B cell (primary cell): ENCODE measurements at regions not wholly inside any gene's neighbourhood (a gene's known extent, or its start where the extent isn't known, plus 50 kb on each side); places are given as distances from the start of the nearest gene placed in this dataset.

ENCODE experiments used
- ATAC-seq: fragments of 200-7000 bp; cut with Tn5 transposase; one replicate; pipeline ENCODE4 v1.10.0; 2021; ENCODE audit warnings: low read depth, mild to moderate bottlenecking, moderate number of reproducible peaks, moderate library complexity
- CTCF ChIA-PET: fragments of 350-600 bp; sonication (Branson Sonifier 250); formaldehyde crosslinking; loops from one replicate; lab custom pipeline; 2021; ENCODE audit warnings: antibody characterized with exemption, inconsistent platforms; lab: Charles Lee
- POLR2A ChIA-PET: fragments of 350-600 bp; sonication (Branson Sonifier 250); formaldehyde crosslinking; loops from one replicate; lab custom pipeline; 2021; ENCODE audit warnings: antibody characterized with exemption; lab: Charles Lee
- DNase-seq: peaks from one replicate; pipeline ENCODE4 v3.0.0; 2013
- H2AFZ ChIP-seq: 2 replicates; pipeline ENCODE4 v1.6.1; 2012; ENCODE audit warnings: mild to moderate bottlenecking, low read depth, low read length; ENCODE audit not compliant: insufficient read depth, poor library complexity, severe bottlenecking
- H3K27ac ChIP-seq, 2 donors: 1 replicate in 1 of 2; 2 replicates in 1 of 2; pipeline ENCODE4 v1.5.1; 2012 to 2013; ENCODE audit warnings: low read length in 2 of 2, mild to moderate bottlenecking in 2 of 2, moderate library complexity in 1 of 2
- H3K27me3 ChIP-seq, 4 experiments: fragments of 200-600 bp in 1 of 4; sonication (generic) in 1 of 4; replicated peaks in 1 of 4; 1 replicate in 2 of 4; 2 replicates in 2 of 4; pipeline versions ENCODE4 v1.6.1 to v1.7.0; 2013 to 2016; ENCODE audit warnings: low read length in 3 of 4, mild to moderate bottlenecking in 2 of 4, mixed read lengths in 1 of 4, moderate library complexity in 1 of 4; ENCODE audit not compliant: insufficient read depth in 4 of 4, control insufficient read depth in 3 of 4; ENCODE audit errors: control extremely low read depth in 1 of 4
- H3K36me3 ChIP-seq, 2 experiments: replicated peaks in 1 of 2; 1 replicate in 1 of 2; 2 replicates in 1 of 2; pipeline versions ENCODE4 v1.6.1 to v1.7.1; 2013; ENCODE audit warnings: low read length in 1 of 2; ENCODE audit not compliant: insufficient read depth in 2 of 2, control insufficient read depth in 1 of 2; ENCODE audit errors: control extremely low read depth in 1 of 2, extremely low read depth in 1 of 2
- H3K4me1 ChIP-seq, 2 donors: fragments of 200-600 bp in 1 of 2; sonication (generic) in 1 of 2; 1 replicate in 1 of 2; 2 replicates in 1 of 2; pipeline versions ENCODE4 v1.5.1 to v1.6.1; 2013 to 2017; ENCODE audit warnings: low read length in 2 of 2; ENCODE audit not compliant: control insufficient read depth in 2 of 2, insufficient read depth in 2 of 2
- H3K4me2 ChIP-seq: replicated peaks from 2 replicates; pipeline ENCODE3; 2012; ENCODE audit warnings: mild to moderate bottlenecking, low read depth, low read length; ENCODE audit not compliant: poor library complexity, severe bottlenecking
- H3K4me3 ChIP-seq, 5 experiments: fragments of 200-600 bp in 1 of 5; sonication (generic) in 1 of 5; 1 replicate in 3 of 5; 2 replicates in 2 of 5; pipeline versions ENCODE4 v1.5.1 to v1.7.0; 2011 to 2016; ENCODE audit warnings: low read length in 4 of 5, mild to moderate bottlenecking in 4 of 5, low read depth in 2 of 5, control low read depth in 1 of 5, moderate library complexity in 1 of 5; ENCODE audit not compliant: insufficient read depth in 1 of 5; ENCODE audit errors: control extremely low read depth in 1 of 5, extremely low read depth in 1 of 5
- H3K79me2 ChIP-seq: fragments of 200-600 bp; sonication (generic); one replicate; pipeline ENCODE4 v1.6.0; 2016; ENCODE audit warnings: low read length; ENCODE audit not compliant: control insufficient read depth, insufficient read depth
- H3K9ac ChIP-seq: fragments of 200-600 bp; sonication (generic); 2 replicates; pipeline ENCODE4 v1.6.1; 2017; ENCODE audit warnings: mild to moderate bottlenecking, low read length, moderate library complexity
- H3K9me3 ChIP-seq, 3 donors: one replicate each; pipeline versions ENCODE4 v1.6.1 to v1.7.1; 2013; ENCODE audit warnings: low read length in 2 of 3; ENCODE audit not compliant: control insufficient read depth in 2 of 3, insufficient read depth in 1 of 3; ENCODE audit errors: control extremely low read depth in 1 of 3
- H4K20me1 ChIP-seq: 2 replicates; pipeline ENCODE4 v1.6.0; 2012; ENCODE audit warnings: mild to moderate bottlenecking, low read length; ENCODE audit not compliant: insufficient read depth, control insufficient read depth, poor library complexity, severe bottlenecking
- H3K27ac Mint-ChIP-seq: one replicate; pipeline ENCODE4 v1.8.0; 2021; ENCODE audit warnings: mixed read lengths
- H3K27me3 Mint-ChIP-seq: one replicate; pipeline ENCODE4 v1.8.0; 2021; ENCODE audit warnings: mixed read lengths
- H3K4me1 Mint-ChIP-seq: one replicate; pipeline ENCODE4 v1.8.0; 2021; ENCODE audit warnings: mixed read lengths
- H3K4me3 Mint-ChIP-seq: one replicate; pipeline ENCODE4 v1.8.0; 2021; ENCODE audit warnings: mixed read lengths
- H3K9me3 Mint-ChIP-seq: one replicate; pipeline ENCODE4 v1.8.0; 2022; ENCODE audit warnings: mixed read lengths; ENCODE audit not compliant: insufficient read depth
- EZH2 ChIP-seq: IDR thresholded peaks from 2 replicates; pipeline ENCODE4 v1.6.1; 2012; ENCODE audit warnings: borderline replicate concordance, low read depth, mild to moderate bottlenecking, moderate library complexity, low read length; ENCODE audit not compliant: insufficient read depth, poor library complexity, severe bottlenecking
- WGBS: methylation state at CpG from one replicate; pipeline ENCODE4 v1.1.5; 2013; ENCODE audit warnings: missing lambda C conversion rate; ENCODE audit not compliant: insufficient coverage; 5-methylcytosine and 5-hydroxymethylcytosine counted together
- intact Hi-C: fragments of 100-400 bp; cut with micrococcal nuclease; formaldehyde crosslinking; loops from one replicate; pipeline ENCODE4 v1.10.0; 2022
- TF ChIP-seq, protein P1 (sequence below): fragments of 200-600 bp; IDR thresholded peaks from one replicate; pipeline ENCODE4 v1.8.0; 2022; ENCODE audit warnings: antibody characterized with exemption, mild to moderate bottlenecking

DNA sequence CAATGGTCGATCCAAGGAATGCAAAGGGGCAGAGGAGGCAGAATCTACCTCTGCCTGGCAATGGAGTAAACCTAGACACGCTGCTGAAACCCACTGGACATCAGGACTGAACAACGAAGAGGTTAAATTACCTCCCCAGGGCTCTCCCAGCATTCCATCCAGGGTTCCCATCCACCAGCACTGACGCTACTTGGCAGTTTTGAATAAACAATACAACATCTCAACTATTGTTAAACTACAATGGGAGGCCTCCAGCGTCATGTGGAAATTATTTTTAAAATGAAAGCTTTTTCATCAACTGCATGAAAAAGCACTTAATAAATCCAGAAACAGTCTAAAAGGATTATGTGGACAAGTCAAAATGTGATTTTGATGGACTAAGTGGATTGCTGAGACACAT, 96.8 kb upstream of the NHSL1 start:
- peaks cover 17% of the 10 kb centered on the region for H3K4me1 Mint-ChIP-seq
- Histone ChIP-seq H2AFZ (no peak overlapping the region), H3K9me3 (no peaks in the 10 kb centered on the region), H3K4me1 (peaks cover 12 to 13% of the 10 kb centered on the region in 2 donors), H3K9ac (no peak overlapping the region), H3K4me3 (no peak overlapping the region), H3K4me2 (no peak overlapping the region), H3K79me2 (no peaks in the 10 kb centered on the region), H3K36me3 (no peaks in the 10 kb centered on the region), H3K27me3 (no peaks in the 10 kb centered on the region), H4K20me1 (no peaks in the 10 kb centered on the region), H3K27ac (no peak overlapping the region)
- H3K27ac Mint-ChIP-seq, result no peak overlapping the region
- no peaks in the 10 kb centered on the region for H3K27me3 Mint-ChIP-seq
- ChIA-PET CTCF (interaction anchor here (1.2 kb wide), 1 partner anchor 96 kb away, joined by 3 read pairs; no protein-coding TSS in a partner anchor), POLR2A (no interaction called here)
- 92% methylated on average over 3 of the region's 5 CpGs for WGBS
- no peaks in the 10 kb centered on the region for H3K9me3 Mint-ChIP-seq
- no peak overlapping the region for H3K4me3 Mint-ChIP-seq
- no peak for DNase-seq
- intact Hi-C loops, result no loop called here
- ATAC-seq, result no peak
- TF ChIP-seq EZH2, result no peak
- TF ChIP-seq, protein P1, sequence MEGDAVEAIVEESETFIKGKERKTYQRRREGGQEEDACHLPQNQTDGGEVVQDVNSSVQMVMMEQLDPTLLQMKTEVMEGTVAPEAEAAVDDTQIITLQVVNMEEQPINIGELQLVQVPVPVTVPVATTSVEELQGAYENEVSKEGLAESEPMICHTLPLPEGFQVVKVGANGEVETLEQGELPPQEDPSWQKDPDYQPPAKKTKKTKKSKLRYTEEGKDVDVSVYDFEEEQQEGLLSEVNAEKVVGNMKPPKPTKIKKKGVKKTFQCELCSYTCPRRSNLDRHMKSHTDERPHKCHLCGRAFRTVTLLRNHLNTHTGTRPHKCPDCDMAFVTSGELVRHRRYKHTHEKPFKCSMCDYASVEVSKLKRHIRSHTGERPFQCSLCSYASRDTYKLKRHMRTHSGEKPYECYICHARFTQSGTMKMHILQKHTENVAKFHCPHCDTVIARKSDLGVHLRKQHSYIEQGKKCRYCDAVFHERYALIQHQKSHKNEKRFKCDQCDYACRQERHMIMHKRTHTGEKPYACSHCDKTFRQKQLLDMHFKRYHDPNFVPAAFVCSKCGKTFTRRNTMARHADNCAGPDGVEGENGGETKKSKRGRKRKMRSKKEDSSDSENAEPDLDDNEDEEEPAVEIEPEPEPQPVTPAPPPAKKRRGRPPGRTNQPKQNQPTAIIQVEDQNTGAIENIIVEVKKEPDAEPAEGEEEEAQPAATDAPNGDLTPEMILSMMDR, result no peak

DNA sequence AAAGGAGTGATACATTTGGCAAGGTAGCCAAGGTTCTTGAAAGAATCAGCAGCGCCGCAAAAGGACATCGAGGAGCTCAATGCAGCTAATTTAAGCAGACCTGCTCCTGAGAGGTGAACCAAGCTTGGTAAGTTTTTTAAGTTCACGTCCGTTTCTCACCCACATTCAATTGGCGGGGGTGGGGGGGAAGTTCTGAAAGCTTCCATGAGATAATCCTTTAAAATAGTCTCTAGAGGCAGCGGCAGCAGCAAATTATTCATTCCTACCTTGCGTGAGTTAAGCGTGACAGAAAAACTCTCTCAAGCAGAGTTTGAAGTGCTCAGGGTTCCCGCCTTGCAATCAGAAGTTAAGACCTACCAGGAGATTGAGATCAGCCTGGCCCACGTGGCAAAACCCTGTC, 97.3 kb upstream of the NHSL1 start:
- H3K4me1 Mint-ChIP-seq, result peaks cover 16% of the 10 kb centered on the region
- Histone ChIP-seq H3K4me3 (no peak overlapping the region), H3K27ac (no peak overlapping the region), H3K27me3 (no peaks in the 10 kb centered on the region), H3K9ac (no peak overlapping the region), H3K79me2 (no peaks in the 10 kb centered on the region), H3K4me2 (no peak overlapping the region), H4K20me1 (no peaks in the 10 kb centered on the region), H3K36me3 (no peaks in the 10 kb centered on the region), H2AFZ (no peak overlapping the region), H3K4me1 (peaks cover 12 to 13% of the 10 kb centered on the region in 2 donors), H3K9me3 (no peaks in the 10 kb centered on the region)
- DNase-seq (no peak), ATAC-seq (no peak)
- intact Hi-C loops, result no loop called here
- CTCF ChIA-PET, result interaction anchor here (1.2 kb wide), 1 partner anchor 95 kb away, joined by 3 read pairs; no protein-coding TSS in a partner anchor
- no peak overlapping the region for H3K27ac Mint-ChIP-seq
- no peak for TF ChIP-seq EZH2
- TF ChIP-seq, protein P1, result no peak
- no peak overlapping the region for H3K4me3 Mint-ChIP-seq
- no peaks in the 10 kb centered on the region for H3K9me3 Mint-ChIP-seq
- POLR2A ChIA-PET, result no interaction called here
- 98% methylated on average over 8 of the region's 11 CpGs for WGBS
- H3K27me3 Mint-ChIP-seq, result no peaks in the 10 kb centered on the region
